ENCODE measurements at regions not wholly inside any gene's neighbourhood (a gene's known extent, or its start where the extent isn't known, plus 50 kb on each side); places are given as distances from the start of the nearest gene placed in this dataset.

DNA sequence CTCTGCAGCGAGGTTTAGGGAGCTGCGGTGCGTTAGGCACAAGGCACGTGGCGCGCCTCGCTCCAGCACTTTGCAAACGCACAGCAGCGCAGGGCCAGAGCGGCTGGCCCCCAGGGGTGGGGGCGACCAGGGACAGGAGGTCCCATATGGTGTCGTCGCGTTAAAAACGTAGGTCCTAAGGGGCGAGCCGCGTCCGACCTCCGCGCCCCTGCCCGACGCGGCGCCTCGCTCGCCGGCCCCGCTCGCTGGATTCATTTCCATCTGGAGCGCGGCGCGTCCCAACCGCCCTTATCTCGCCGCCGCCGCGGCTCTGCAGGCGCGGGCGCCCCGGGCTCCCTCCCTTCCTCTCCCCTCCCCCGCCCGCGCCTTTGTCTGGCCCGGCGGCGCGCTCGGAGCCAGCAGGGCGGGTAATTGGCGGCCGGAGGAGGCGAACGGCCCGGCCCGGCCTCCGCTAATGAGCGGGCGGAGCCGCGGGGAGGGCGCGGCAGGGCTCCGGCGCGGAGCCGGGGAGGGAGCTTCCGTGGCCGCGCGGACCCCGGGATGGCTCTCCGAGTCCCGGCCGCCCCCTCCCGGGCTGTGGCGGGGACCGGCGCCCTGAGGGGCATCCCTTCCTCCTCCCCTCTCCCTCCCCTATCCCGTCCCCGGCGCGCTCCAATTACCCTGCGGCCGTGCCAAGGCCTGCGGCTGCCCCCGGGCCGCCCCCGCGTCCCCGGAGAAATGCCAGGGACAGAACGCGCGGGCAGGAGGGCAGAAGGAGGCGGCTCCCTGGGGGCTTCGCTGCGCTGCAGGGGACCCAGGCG, 409.0 kb downstream of the BCOR start (continued):
- TF ChIP-seq, protein P1, sequence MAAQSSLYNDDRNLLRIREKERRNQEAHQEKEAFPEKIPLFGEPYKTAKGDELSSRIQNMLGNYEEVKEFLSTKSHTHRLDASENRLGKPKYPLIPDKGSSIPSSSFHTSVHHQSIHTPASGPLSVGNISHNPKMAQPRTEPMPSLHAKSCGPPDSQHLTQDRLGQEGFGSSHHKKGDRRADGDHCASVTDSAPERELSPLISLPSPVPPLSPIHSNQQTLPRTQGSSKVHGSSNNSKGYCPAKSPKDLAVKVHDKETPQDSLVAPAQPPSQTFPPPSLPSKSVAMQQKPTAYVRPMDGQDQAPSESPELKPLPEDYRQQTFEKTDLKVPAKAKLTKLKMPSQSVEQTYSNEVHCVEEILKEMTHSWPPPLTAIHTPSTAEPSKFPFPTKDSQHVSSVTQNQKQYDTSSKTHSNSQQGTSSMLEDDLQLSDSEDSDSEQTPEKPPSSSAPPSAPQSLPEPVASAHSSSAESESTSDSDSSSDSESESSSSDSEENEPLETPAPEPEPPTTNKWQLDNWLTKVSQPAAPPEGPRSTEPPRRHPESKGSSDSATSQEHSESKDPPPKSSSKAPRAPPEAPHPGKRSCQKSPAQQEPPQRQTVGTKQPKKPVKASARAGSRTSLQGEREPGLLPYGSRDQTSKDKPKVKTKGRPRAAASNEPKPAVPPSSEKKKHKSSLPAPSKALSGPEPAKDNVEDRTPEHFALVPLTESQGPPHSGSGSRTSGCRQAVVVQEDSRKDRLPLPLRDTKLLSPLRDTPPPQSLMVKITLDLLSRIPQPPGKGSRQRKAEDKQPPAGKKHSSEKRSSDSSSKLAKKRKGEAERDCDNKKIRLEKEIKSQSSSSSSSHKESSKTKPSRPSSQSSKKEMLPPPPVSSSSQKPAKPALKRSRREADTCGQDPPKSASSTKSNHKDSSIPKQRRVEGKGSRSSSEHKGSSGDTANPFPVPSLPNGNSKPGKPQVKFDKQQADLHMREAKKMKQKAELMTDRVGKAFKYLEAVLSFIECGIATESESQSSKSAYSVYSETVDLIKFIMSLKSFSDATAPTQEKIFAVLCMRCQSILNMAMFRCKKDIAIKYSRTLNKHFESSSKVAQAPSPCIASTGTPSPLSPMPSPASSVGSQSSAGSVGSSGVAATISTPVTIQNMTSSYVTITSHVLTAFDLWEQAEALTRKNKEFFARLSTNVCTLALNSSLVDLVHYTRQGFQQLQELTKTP (IDR thresholded peaks at IDR 0.05; ENCODE audit: low read depth in 1 of 2, partially characterized antibody in 2 of 2), result no peak
- TF ChIP-seq FIP1L1 (IDR thresholded peaks at IDR 0.05; ENCODE audit: low read depth, low read length, poor library complexity, severe bottlenecking) (peak; percentile 23), ARID1B (IDR thresholded peaks at IDR 0.05) (0 out of 2 replicates have a peak, but pooled peaks have one; percentile 37), TARDBP (IDR thresholded peaks at IDR 0.05) (no peak), BRD9 (IDR thresholded peaks at IDR 0.05; ENCODE audit: low read depth, partially characterized antibody) (no peak), ZNF146 (CRISPR knock-in tag; IDR thresholded peaks at IDR 0.05; ENCODE audit: unreplicated experiment) (no peak), IFI16 (CRISPR knock-in tag; IDR thresholded peaks at IDR 0.05) (no peak), NR4A1 (CRISPR knock-in tag; IDR thresholded peaks at IDR 0.05) (no peak), NR4A1 (tag; IDR thresholded peaks at IDR 0.05) (peak; percentile 67; the same call in 1 of the 2 replicates), HMGN3 (IDR thresholded peaks at IDR 0.05; ENCODE audit: borderline replicate concordance, extremely low read depth, insufficient read length, low read depth, low read length) (peak; percentile 74), KAT8 (IDR thresholded peaks at IDR 0.05; ENCODE audit: low read depth) (no peak), EGR1 (conservative IDR thresholded peaks at IDR 0.05) (peak; percentile 52), NONO (IDR thresholded peaks at IDR 0.05; ENCODE audit: low read depth in 2 of 2, low read length in 1 of 2) (no peak), HDAC6 (IDR thresholded peaks at IDR 0.05; ENCODE audit: low read depth, low read length) (0 out of 2 replicates have a peak, but pooled peaks have one; percentile 59), CTBP1 (IDR thresholded peaks at IDR 0.05; ENCODE audit: borderline replicate concordance) (peak; percentile 87)
- TF ChIP-seq, protein P2, sequence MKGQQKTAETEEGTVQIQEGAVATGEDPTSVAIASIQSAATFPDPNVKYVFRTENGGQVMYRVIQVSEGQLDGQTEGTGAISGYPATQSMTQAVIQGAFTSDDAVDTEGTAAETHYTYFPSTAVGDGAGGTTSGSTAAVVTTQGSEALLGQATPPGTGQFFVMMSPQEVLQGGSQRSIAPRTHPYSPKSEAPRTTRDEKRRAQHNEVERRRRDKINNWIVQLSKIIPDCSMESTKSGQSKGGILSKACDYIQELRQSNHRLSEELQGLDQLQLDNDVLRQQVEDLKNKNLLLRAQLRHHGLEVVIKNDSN (CRISPR knock-in tag; IDR thresholded peaks at IDR 0.05), result peak; percentile 60; the same call in 1 of the 2 replicates
- TF ChIP-seq, protein P3, sequence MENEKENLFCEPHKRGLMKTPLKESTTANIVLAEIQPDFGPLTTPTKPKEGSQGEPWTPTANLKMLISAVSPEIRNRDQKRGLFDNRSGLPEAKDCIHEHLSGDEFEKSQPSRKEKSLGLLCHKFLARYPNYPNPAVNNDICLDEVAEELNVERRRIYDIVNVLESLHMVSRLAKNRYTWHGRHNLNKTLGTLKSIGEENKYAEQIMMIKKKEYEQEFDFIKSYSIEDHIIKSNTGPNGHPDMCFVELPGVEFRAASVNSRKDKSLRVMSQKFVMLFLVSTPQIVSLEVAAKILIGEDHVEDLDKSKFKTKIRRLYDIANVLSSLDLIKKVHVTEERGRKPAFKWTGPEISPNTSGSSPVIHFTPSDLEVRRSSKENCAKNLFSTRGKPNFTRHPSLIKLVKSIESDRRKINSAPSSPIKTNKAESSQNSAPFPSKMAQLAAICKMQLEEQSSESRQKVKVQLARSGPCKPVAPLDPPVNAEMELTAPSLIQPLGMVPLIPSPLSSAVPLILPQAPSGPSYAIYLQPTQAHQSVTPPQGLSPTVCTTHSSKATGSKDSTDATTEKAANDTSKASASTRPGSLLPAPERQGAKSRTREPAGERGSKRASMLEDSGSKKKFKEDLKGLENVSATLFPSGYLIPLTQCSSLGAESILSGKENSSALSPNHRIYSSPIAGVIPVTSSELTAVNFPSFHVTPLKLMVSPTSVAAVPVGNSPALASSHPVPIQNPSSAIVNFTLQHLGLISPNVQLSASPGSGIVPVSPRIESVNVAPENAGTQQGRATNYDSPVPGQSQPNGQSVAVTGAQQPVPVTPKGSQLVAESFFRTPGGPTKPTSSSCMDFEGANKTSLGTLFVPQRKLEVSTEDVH (IDR thresholded peaks at IDR 0.05; ENCODE audit: low read depth, partially characterized antibody), result no peak
- TF ChIP-seq, protein P4, sequence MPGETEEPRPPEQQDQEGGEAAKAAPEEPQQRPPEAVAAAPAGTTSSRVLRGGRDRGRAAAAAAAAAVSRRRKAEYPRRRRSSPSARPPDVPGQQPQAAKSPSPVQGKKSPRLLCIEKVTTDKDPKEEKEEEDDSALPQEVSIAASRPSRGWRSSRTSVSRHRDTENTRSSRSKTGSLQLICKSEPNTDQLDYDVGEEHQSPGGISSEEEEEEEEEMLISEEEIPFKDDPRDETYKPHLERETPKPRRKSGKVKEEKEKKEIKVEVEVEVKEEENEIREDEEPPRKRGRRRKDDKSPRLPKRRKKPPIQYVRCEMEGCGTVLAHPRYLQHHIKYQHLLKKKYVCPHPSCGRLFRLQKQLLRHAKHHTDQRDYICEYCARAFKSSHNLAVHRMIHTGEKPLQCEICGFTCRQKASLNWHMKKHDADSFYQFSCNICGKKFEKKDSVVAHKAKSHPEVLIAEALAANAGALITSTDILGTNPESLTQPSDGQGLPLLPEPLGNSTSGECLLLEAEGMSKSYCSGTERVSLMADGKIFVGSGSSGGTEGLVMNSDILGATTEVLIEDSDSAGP (CRISPR knock-in tag; IDR thresholded peaks at IDR 0.05), result no peak
